Endodermal cell (in vitro differentiated cells): ENCODE measurements at regions not wholly inside any gene's neighbourhood (a gene's known extent, or its start where the extent isn't known, plus 50 kb on each side); places are given as distances from the start of the nearest gene placed in this dataset.

ENCODE experiments used
- DNase-seq: peaks from one replicate; pipeline ENCODE4 v3.0.0-alpha.2; 2017
- H3K27ac ChIP-seq: 2 replicates; pipeline ENCODE4 v1.5.1; 2013; ENCODE audit warnings: mild to moderate bottlenecking, low read depth, low read length, moderate library complexity
- H3K27me3 ChIP-seq: 2 replicates; pipeline ENCODE4 v1.6.1; 2013; ENCODE audit warnings: mild to moderate bottlenecking, low read length, moderate library complexity; ENCODE audit not compliant: insufficient read depth, control insufficient read depth, poor library complexity, severe bottlenecking
- H3K36me3 ChIP-seq: 2 replicates; pipeline ENCODE4 v1.7.0; 2013; ENCODE audit warnings: mild to moderate bottlenecking, low read length, moderate library complexity; ENCODE audit not compliant: control insufficient read depth, insufficient read depth
- H3K4me1 ChIP-seq: one replicate; pipeline ENCODE4 v1.7.0; 2013; ENCODE audit warnings: low read length; ENCODE audit not compliant: control insufficient read depth, insufficient read depth
- H3K4me3 ChIP-seq: 2 replicates; pipeline ENCODE4 v1.5.1; 2013; ENCODE audit warnings: mild to moderate bottlenecking, low read length, moderate library complexity
- H3K9ac ChIP-seq: 2 replicates; pipeline ENCODE4 v1.6.1; 2013; ENCODE audit warnings: mild to moderate bottlenecking, low read length, moderate library complexity; ENCODE audit not compliant: poor library complexity, severe bottlenecking; ENCODE audit errors: extremely low read depth
- H3K9me3 ChIP-seq: 2 replicates; pipeline ENCODE4 v1.6.1; 2013; ENCODE audit warnings: mild to moderate bottlenecking, low read length, moderate library complexity; ENCODE audit not compliant: control insufficient read depth
- H3K27ac Mint-ChIP-seq: 2 replicates; pipeline ENCODE4 v1.8.0; 2020; ENCODE audit warnings: mixed read lengths
- H3K27me3 Mint-ChIP-seq: 2 replicates; pipeline ENCODE4 v1.8.0; 2021; ENCODE audit warnings: mild to moderate bottlenecking, mixed read lengths; ENCODE audit not compliant: insufficient read depth
- H3K36me3 Mint-ChIP-seq: 2 replicates; pipeline ENCODE4 v1.8.0; 2020; ENCODE audit warnings: low read depth, mixed read lengths
- H3K4me1 Mint-ChIP-seq: 2 replicates; pipeline ENCODE4 v1.8.0; 2020; ENCODE audit warnings: mixed read lengths
- H3K4me3 Mint-ChIP-seq: 2 replicates; pipeline ENCODE4 v1.8.0; 2020; ENCODE audit warnings: mild to moderate bottlenecking, moderate library complexity, mixed read lengths
- H3K9me3 Mint-ChIP-seq: 2 replicates; pipeline ENCODE4 v1.8.0; 2020; ENCODE audit warnings: mild to moderate bottlenecking, mixed read lengths
- WGBS, 2 experiments: methylation state at CpG; one replicate each; pipeline versions ENCODE4 v1.1.5 to v1.1.7; 2013; ENCODE audit warnings: missing lambda C conversion rate in 2 of 2, mixed read lengths in 1 of 2; ENCODE audit not compliant: insufficient coverage in 1 of 2, insufficient read length in 1 of 2; 5-methylcytosine and 5-hydroxymethylcytosine counted together
- TF ChIP-seq, protein P1 (sequence below): fragments of 200-600 bp; sonication (generic); conservative IDR thresholded peaks from 2 replicates; pipeline ENCODE4 v1.5.0; 2021; ENCODE audit warnings: antibody characterized with exemption, mild to moderate bottlenecking

DNA sequence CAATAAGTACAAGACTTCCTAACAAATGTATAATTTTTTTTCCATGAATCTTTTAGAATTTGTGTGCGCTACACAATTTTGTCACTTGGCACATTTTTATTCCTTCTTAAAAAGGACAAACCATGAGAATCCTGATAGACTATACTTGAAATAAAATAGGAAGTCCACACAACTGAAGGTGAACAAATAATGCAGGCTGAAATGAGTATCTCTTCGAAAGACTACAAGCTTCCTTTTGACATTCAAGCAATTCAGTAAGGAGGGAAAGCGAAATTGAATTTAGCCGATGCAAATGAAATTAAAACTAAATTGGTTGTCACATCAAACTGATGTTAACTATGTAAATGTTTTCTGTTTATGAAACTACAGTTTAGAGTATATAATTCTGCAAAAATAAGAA is 374.4 kb upstream of the CCNH start:
- H3K27me3 ChIP-seq = no peaks in the 10 kb centered on the region
- H3K4me3 ChIP-seq = no peak overlapping the region
- H3K27ac ChIP-seq = no peak overlapping the region
- no peaks in the 10 kb centered on the region for H3K4me1 ChIP-seq
- no peaks in the 10 kb centered on the region for H3K36me3 Mint-ChIP-seq
- H3K36me3 ChIP-seq = no peaks in the 10 kb centered on the region
- TF ChIP-seq, protein P1, sequence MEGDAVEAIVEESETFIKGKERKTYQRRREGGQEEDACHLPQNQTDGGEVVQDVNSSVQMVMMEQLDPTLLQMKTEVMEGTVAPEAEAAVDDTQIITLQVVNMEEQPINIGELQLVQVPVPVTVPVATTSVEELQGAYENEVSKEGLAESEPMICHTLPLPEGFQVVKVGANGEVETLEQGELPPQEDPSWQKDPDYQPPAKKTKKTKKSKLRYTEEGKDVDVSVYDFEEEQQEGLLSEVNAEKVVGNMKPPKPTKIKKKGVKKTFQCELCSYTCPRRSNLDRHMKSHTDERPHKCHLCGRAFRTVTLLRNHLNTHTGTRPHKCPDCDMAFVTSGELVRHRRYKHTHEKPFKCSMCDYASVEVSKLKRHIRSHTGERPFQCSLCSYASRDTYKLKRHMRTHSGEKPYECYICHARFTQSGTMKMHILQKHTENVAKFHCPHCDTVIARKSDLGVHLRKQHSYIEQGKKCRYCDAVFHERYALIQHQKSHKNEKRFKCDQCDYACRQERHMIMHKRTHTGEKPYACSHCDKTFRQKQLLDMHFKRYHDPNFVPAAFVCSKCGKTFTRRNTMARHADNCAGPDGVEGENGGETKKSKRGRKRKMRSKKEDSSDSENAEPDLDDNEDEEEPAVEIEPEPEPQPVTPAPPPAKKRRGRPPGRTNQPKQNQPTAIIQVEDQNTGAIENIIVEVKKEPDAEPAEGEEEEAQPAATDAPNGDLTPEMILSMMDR = no peak
- H3K9ac ChIP-seq = no peak overlapping the region
- 54 to 71% methylated on average over 1 to 4 of the region's 4 CpGs for WGBS, 2 experiments
- no peaks in the 10 kb centered on the region for H3K9me3 ChIP-seq
- no peak overlapping the region for H3K27ac Mint-ChIP-seq
- H3K4me1 Mint-ChIP-seq = peaks cover 11% of the 10 kb centered on the region
- H3K4me3 Mint-ChIP-seq = no peak overlapping the region
- peaks cover 13% of the 10 kb centered on the region for H3K27me3 Mint-ChIP-seq
- DNase-seq = no peak
- no peaks in the 10 kb centered on the region for H3K9me3 Mint-ChIP-seq

GRCh38 chr5:87786471-87786870 is 373.7 kb upstream of the CCNH start:
- H3K4me3 ChIP-seq = no peak overlapping the region
- DNase-seq = no peak
- Mint-ChIP-seq H3K36me3 (no peaks in the 10 kb centered on the region), H3K27me3 (peaks cover 13% of the 10 kb centered on the region), H3K4me3 (no peak overlapping the region), H3K9me3 (no peaks in the 10 kb centered on the region), H3K4me1 (peaks cover 11% of the 10 kb centered on the region), H3K27ac (no peak overlapping the region)
- no peak overlapping the region for H3K27ac ChIP-seq
- no CpG with 5 or more reads among the region's 1 CpG for WGBS, 2 experiments
- no peak overlapping the region for H3K9ac ChIP-seq
- H3K36me3 ChIP-seq = no peaks in the 10 kb centered on the region
- no peaks in the 10 kb centered on the region for H3K9me3 ChIP-seq
- TF ChIP-seq, protein P1 = no peak
- H3K27me3 ChIP-seq = no peaks in the 10 kb centered on the region
- H3K4me1 ChIP-seq = no peaks in the 10 kb centered on the region

DNA sequence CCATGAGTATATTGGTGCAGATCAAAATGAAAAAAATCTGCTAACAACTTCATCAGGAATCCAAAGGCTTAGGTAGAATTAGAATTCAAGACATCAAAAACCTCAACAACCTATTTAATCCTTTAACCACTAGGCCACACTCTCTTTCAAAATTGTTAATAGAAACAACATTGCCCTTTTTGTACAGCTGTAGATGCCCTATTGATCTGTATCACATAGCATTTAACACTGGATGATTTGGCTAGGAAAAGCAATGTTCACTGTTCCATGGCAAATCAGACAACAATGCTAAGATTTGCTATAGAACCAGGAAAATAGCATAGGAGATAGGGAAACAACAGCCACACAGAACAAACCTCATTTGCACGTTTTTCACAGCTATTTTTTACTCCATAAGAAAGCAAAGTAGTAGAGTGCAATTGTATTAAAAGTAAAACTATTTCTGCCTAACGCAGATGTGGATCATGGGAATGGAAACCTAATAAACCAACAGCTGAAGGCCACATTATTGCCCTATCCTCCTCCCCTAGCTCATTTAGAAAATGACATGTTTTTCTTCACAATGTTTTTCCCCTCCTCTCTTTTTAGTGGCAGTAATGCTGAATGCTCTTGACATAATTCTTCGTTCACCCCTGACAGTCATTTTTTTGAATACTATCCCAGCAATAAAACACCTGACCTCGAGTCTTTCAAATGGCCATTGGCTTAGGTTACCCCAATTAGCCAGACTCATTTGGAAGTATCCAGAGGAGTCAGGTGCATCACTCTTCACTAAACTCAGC is 373.0 kb upstream of the CCNH start:
- no peak overlapping the region for H3K9ac ChIP-seq
- no peak overlapping the region for H3K27ac ChIP-seq
- H3K9me3 ChIP-seq = no peaks in the 10 kb centered on the region
- no peak overlapping the region for H3K4me3 ChIP-seq
- 56 to 93% methylated on average over 2 to 4 of the region's 4 CpGs for WGBS, 2 experiments
- H3K9me3 Mint-ChIP-seq = no peaks in the 10 kb centered on the region
- no peaks in the 10 kb centered on the region for H3K36me3 Mint-ChIP-seq
- H3K36me3 ChIP-seq = no peaks in the 10 kb centered on the region
- peaks cover 13% of the 10 kb centered on the region for H3K27me3 Mint-ChIP-seq
- no peak overlapping the region for H3K4me3 Mint-ChIP-seq
- peaks cover 14% of the 10 kb centered on the region for H3K4me1 Mint-ChIP-seq
- H3K27ac Mint-ChIP-seq = no peak overlapping the region
- TF ChIP-seq, protein P1 = no peak
- H3K27me3 ChIP-seq = no peaks in the 10 kb centered on the region
- no peaks in the 10 kb centered on the region for H3K4me1 ChIP-seq
- no peak for DNase-seq
